Mesenchymal stem cell (in vitro differentiated cells and primary cell): ENCODE measurements at regions not wholly inside any gene's neighbourhood (a gene's known extent, or its start where the extent isn't known, plus 50 kb on each side); places are given as distances from the start of the nearest gene placed in this dataset.

Experiments
- DNase-seq: peaks from one replicate; pipeline ENCODE4 v3.0.0-alpha.2; 2013
- H2AFZ ChIP-seq: one replicate; pipeline ENCODE4 v1.6.1; 2013; ENCODE audit warnings: low read depth, mild to moderate bottlenecking, control low read depth, inconsistent platforms, low read length, moderate library complexity
- H2AK5ac ChIP-seq: 2 replicates; pipeline ENCODE4 v1.6.1; 2013; ENCODE audit warnings: low read length, moderate library complexity, mild to moderate bottlenecking, inconsistent platforms; ENCODE audit not compliant: severe bottlenecking
- H2BK120ac ChIP-seq: one replicate; pipeline ENCODE4 v1.6.1; 2013; ENCODE audit warnings: low read depth, mild to moderate bottlenecking, inconsistent platforms, low read length, moderate library complexity
- H2BK12ac ChIP-seq, 2 experiments: one replicate each; pipeline ENCODE4 v1.6.1; 2013; ENCODE audit warnings: inconsistent platforms in 2 of 2, low read length in 2 of 2, mild to moderate bottlenecking in 2 of 2, moderate library complexity in 2 of 2, control low read depth in 1 of 2
- H2BK15ac ChIP-seq: one replicate; pipeline ENCODE4 v1.6.1; 2013; ENCODE audit warnings: mild to moderate bottlenecking, low read depth, inconsistent platforms; ENCODE audit not compliant: poor library complexity, severe bottlenecking
- H2BK5ac ChIP-seq: 2 replicates; pipeline ENCODE4 v1.6.1; 2013; ENCODE audit warnings: low read depth, mild to moderate bottlenecking, low read length, control low read depth, inconsistent platforms; ENCODE audit not compliant: poor library complexity, severe bottlenecking
- H3K14ac ChIP-seq, 2 experiments: one replicate each; pipeline ENCODE4 v1.6.1; 2013; ENCODE audit warnings: inconsistent platforms in 2 of 2, low read length in 2 of 2, control low read depth in 1 of 2, mild to moderate bottlenecking in 1 of 2, moderate library complexity in 1 of 2
- H3K18ac ChIP-seq, 2 experiments: one replicate each; pipeline ENCODE4 v1.6.1; 2013; ENCODE audit warnings: inconsistent platforms in 2 of 2, low read length in 2 of 2, control low read depth in 1 of 2, low read depth in 1 of 2, mild to moderate bottlenecking in 1 of 2
- H3K23ac ChIP-seq, 2 experiments: one replicate each; pipeline ENCODE4 v1.6.1; 2013; ENCODE audit warnings: inconsistent platforms in 2 of 2, low read length in 2 of 2, mild to moderate bottlenecking in 2 of 2, moderate library complexity in 2 of 2, control low read depth in 1 of 2
- H3K27ac ChIP-seq: 2 replicates; pipeline ENCODE4 v1.5.1; 2013; ENCODE audit warnings: mild to moderate bottlenecking, moderate library complexity, low read length, control low read depth, inconsistent platforms; ENCODE audit not compliant: poor library complexity, severe bottlenecking
- H3K27me3 ChIP-seq, 2 experiments: 2 replicates each; pipeline versions ENCODE4 v1.6.1 to v1.7.0; 2013; ENCODE audit warnings: low read length in 2 of 2, mild to moderate bottlenecking in 2 of 2, moderate library complexity in 2 of 2, control low read depth in 1 of 2, inconsistent platforms in 1 of 2; ENCODE audit not compliant: control insufficient read depth in 1 of 2, insufficient read depth in 1 of 2
- H3K36me3 ChIP-seq, 2 experiments: 2 replicates each; pipeline versions ENCODE4 v1.6.1 to v1.7.0; 2013; ENCODE audit warnings: low read length in 2 of 2, control low read depth in 1 of 2, inconsistent platforms in 1 of 2, low read depth in 1 of 2, mild to moderate bottlenecking in 1 of 2; ENCODE audit not compliant: insufficient read depth in 2 of 2, control insufficient read depth in 1 of 2
- H3K4ac ChIP-seq, 2 experiments: one replicate each; pipeline ENCODE4 v1.6.1; 2013; ENCODE audit warnings: inconsistent platforms in 2 of 2, low read length in 2 of 2, mild to moderate bottlenecking in 2 of 2, moderate library complexity in 2 of 2, control low read depth in 1 of 2, low read depth in 1 of 2
- H3K4me1 ChIP-seq: 2 replicates; pipeline ENCODE4 v1.6.1; 2013; ENCODE audit warnings: low read depth, low read length, control low read depth; ENCODE audit not compliant: control insufficient read depth, insufficient read depth
- H3K4me2 ChIP-seq: 2 replicates; pipeline ENCODE4 v1.6.1; 2013; ENCODE audit warnings: low read length, mild to moderate bottlenecking, inconsistent platforms; ENCODE audit not compliant: poor library complexity, severe bottlenecking
- H3K4me3 ChIP-seq, 2 experiments: 2 replicates each; pipeline versions ENCODE4 v1.5.1 to v1.7.0; 2013; ENCODE audit warnings: low read length in 2 of 2, mild to moderate bottlenecking in 2 of 2, control low read depth in 1 of 2, low read depth in 1 of 2; ENCODE audit not compliant: insufficient read depth in 1 of 2
- H3K79me1 ChIP-seq: replicated peaks from 2 replicates; pipeline ENCODE4 v1.6.1; 2013; ENCODE audit warnings: mild to moderate bottlenecking, control low read depth, low read length, inconsistent platforms; ENCODE audit not compliant: poor library complexity, severe bottlenecking
- H3K9ac ChIP-seq: 2 replicates; pipeline ENCODE4 v1.7.0; 2013; ENCODE audit warnings: mild to moderate bottlenecking, low read length, moderate library complexity
- H3K9me3 ChIP-seq: 2 replicates; pipeline ENCODE4 v1.7.0; 2013; ENCODE audit warnings: mild to moderate bottlenecking, low read length; ENCODE audit not compliant: control insufficient read depth
- H4K8ac ChIP-seq: one replicate; pipeline ENCODE4 v1.6.1; 2013; ENCODE audit warnings: inconsistent platforms, mild to moderate bottlenecking, low read length, moderate library complexity
- H4K91ac ChIP-seq: one replicate; pipeline ENCODE4 v1.6.1; 2013; ENCODE audit warnings: mild to moderate bottlenecking, low read length, inconsistent platforms
- WGBS: methylation state at CpG from one replicate; pipeline ENCODE4 v1.1.7; 2013; ENCODE audit warnings: mixed read lengths; 5-methylcytosine and 5-hydroxymethylcytosine counted together

DNA sequence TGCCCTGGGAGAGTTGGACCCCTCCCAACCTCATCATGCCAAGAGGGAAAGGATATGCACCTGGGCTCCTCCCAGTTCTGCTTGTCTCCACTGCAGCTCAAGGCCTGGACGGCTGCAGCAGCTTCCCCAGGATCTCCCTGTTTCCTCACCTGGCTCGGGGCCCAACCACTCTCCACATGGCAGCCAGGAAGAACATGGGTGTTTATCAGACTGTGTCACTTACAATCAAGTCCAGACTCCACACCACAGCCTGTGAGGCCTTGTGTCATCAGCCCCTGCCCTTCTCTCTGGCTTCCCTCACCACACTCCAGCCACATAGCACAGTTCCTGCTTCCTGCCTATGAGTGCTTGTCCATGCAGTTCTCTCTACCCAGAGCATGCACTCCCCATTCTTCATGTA is 534.4 kb downstream of the EPHB1 start:
- no peak overlapping the region for H3K4ac ChIP-seq
- no peaks in the 10 kb centered on the region for H3K79me1 ChIP-seq
- no peaks in the 10 kb centered on the region for H3K27me3 ChIP-seq
- H2BK5ac ChIP-seq = no peak overlapping the region
- no peak overlapping the region for H2AK5ac ChIP-seq
- WGBS = 49% methylated on average over 2 of the region's 2 CpGs
- no peak overlapping the region for H2BK120ac ChIP-seq
- H4K8ac ChIP-seq = no peak overlapping the region
- no peaks in the 10 kb centered on the region for H3K9me3 ChIP-seq
- no peaks in the 10 kb centered on the region for H3K4me1 ChIP-seq
- no peak overlapping the region for H3K27ac ChIP-seq
- no peak overlapping the region for H3K23ac ChIP-seq
- H3K4me3 ChIP-seq = no peak overlapping the region
- no peaks in the 10 kb centered on the region for H3K36me3 ChIP-seq
- H3K14ac ChIP-seq = no peak overlapping the region
- no peak overlapping the region for H3K9ac ChIP-seq
- no peak overlapping the region for H3K18ac ChIP-seq
- DNase-seq = no peak
- H3K4me2 ChIP-seq = no peak overlapping the region
- H2AFZ ChIP-seq = no peak overlapping the region
- no peak overlapping the region for H2BK12ac ChIP-seq
- no peak overlapping the region for H2BK15ac ChIP-seq
- H4K91ac ChIP-seq = no peak overlapping the region

DNA sequence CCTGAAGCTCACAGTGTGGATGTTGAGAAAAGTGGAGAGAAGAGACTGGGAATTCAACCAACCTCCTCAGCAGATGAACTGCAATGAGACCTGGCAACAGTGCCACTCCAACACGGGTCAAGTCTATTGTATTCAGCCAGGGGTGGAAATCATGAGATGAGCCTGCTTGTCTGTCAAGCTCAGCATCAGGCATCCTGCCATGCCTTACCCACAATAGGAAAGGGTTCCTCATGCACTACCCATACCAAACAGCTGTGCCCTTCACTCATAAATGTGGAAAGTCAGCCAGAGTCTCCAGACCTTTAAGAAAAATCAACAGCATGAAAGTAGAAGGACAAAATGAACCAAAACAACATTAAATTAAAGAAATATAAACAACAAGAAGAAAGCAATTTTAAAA is 542.1 kb downstream of the EPHB1 start:
- Histone ChIP-seq H3K18ac (no peak overlapping the region), H3K9me3 (no peaks in the 10 kb centered on the region), H2AK5ac (no peak overlapping the region), H3K14ac (no peak overlapping the region), H3K27me3 (no peaks in the 10 kb centered on the region), H3K23ac (no peak overlapping the region), H3K4me1 (no peaks in the 10 kb centered on the region), H4K91ac (no peak overlapping the region), H2AFZ (no peak overlapping the region), H2BK5ac (no peak overlapping the region), H4K8ac (no peak overlapping the region), H3K4me3 (no peak overlapping the region), H2BK12ac (no peak overlapping the region), H3K4ac (no peak overlapping the region), H2BK15ac (no peak overlapping the region), H3K4me2 (no peak overlapping the region), H2BK120ac (no peak overlapping the region), H3K36me3 (no peaks in the 10 kb centered on the region), H3K79me1 (no peaks in the 10 kb centered on the region), H3K27ac (no peak overlapping the region), H3K9ac (no peak overlapping the region)
- WGBS = 63% methylated on average over 1 of the region's 1 CpG
- DNase-seq = no peak

DNA sequence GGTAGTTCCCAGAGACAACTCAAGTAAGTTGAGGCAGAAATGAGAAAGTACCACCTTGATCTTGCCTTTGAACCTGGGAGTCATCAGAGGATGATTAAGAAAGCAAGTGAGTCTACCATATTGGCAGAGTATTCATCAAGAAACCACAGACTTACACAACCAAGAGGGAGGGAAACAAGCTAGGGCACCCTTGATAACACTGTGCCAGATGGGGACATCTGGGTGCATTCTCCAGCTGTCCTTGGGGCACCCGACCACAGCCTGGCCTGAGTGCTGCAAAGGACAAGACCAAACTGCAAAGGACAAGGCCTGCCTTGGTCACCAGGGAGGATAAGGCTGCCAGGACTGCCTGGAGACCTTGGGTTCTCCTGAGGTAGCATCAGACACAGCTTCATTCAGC is 553.6 kb downstream of the EPHB1 start:
- no peaks in the 10 kb centered on the region for H3K9me3 ChIP-seq
- H2BK120ac ChIP-seq = no peak overlapping the region
- no peak overlapping the region for H2BK5ac ChIP-seq
- no peak overlapping the region for H2AFZ ChIP-seq
- H3K4me1 ChIP-seq = peaks cover 1% of the 10 kb centered on the region
- DNase-seq = no peak
- H3K27ac ChIP-seq = no peak overlapping the region
- no peaks in the 10 kb centered on the region for H3K27me3 ChIP-seq
- H3K4ac ChIP-seq = no peak overlapping the region
- no peaks in the 10 kb centered on the region for H3K79me1 ChIP-seq
- no peak overlapping the region for H4K91ac ChIP-seq
- no peak overlapping the region for H3K4me2 ChIP-seq
- WGBS = 20% methylated on average over 1 of the region's 1 CpG
- no peak overlapping the region for H3K14ac ChIP-seq
- H3K9ac ChIP-seq = no peak overlapping the region
- H2AK5ac ChIP-seq = no peak overlapping the region
- H4K8ac ChIP-seq = no peak overlapping the region
- H3K36me3 ChIP-seq = no peaks in the 10 kb centered on the region
- H3K4me3 ChIP-seq = no peak overlapping the region
- H3K18ac ChIP-seq = no peak overlapping the region
- H2BK15ac ChIP-seq = no peak overlapping the region
- H2BK12ac ChIP-seq = no peak overlapping the region
- no peak overlapping the region for H3K23ac ChIP-seq

DNA sequence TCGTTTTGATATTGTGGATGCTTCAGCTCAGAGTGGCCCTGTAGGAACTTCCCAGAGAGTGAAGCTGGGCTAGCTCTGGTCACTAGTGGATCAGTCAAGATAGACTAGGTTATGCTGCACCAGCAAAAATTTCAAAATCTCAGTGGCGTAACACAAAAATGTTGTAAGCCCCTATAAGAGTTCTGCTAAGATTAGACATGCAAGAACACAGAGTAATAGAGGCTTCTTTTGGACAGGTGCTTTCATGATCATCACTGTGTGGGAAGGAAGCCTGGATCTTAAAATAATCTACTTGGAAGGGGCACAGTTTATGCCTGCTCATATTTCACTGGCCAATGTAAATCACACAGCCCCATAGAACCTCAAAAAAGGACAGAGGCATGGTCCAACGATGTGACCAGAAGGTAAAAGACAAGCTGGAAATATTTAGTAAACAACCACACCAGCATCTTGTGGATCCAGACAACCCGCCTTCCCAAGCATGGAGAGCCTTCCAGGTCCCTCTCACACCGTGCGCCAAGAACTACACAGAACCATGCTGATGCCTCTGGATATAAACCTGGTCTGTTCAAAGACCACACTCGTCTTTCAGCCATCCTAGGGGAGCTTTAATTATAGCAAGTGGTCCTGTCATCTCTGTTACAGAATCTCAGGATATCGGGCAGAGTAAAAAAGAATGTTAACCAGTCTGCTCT is 554.3 kb downstream of the EPHB1 start:
- Histone ChIP-seq H3K4me1 (peaks cover 1% of the 10 kb centered on the region), H3K4me3 (no peak overlapping the region), H2BK12ac (no peak overlapping the region), H2BK120ac (no peak overlapping the region), H3K4me2 (no peak overlapping the region), H3K23ac (no peak overlapping the region), H2AFZ (no peak overlapping the region), H4K91ac (no peak overlapping the region), H3K27me3 (no peaks in the 10 kb centered on the region), H2BK15ac (no peak overlapping the region), H2BK5ac (no peak overlapping the region), H3K18ac (no peak overlapping the region), H3K36me3 (no peaks in the 10 kb centered on the region), H3K4ac (no peak overlapping the region), H3K14ac (no peak overlapping the region), H4K8ac (no peak overlapping the region), H3K79me1 (no peaks in the 10 kb centered on the region), H2AK5ac (no peak overlapping the region), H3K27ac (no peak overlapping the region), H3K9me3 (no peaks in the 10 kb centered on the region), H3K9ac (no peak overlapping the region)
- no peak for DNase-seq
- WGBS = 84% methylated on average over 8 of the region's 8 CpGs
